ENCODE measurements at regions not wholly inside any gene's neighbourhood (a gene's known extent, or its start where the extent isn't known, plus 50 kb on each side); places are given as distances from the start of the nearest gene placed in this dataset.

DNA sequence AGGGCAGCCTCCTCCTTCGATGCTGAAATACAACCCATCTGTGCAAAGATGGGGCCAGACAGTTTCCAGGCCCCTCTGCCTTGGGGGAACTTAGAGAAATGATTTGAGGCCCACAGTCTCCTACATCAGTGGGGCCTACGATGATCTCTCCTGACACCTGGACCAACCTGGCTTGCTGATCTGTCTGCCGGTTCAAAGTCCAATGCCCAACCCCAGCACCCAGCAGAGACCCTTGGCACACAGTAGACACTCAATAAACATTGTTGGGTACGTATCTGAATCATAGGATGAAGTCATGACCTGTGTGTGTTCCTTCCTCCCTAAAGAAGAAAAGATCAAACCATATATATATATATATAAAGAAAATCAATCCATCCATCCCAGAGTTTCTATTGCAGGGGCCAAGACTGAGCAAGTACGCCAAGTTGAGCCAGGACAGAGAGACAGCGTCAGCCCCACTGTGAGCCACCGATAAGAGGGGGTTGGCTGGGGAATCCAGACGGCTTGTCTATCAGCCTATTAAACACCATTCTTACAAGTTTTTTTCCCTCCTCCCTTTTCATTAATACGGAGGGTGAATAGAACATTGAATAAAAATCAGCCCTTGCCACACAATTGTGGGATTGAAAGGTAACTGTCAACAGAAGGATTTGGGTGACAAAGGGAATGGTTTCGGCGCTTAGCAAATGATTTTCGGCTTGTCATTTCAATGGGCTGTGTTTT is 244.1 kb downstream of the MN1 start:
- no peak for DNase-seq (ENCODE audit: low read depth in 4 of 4, low spot score in 3 of 4)

DNA sequence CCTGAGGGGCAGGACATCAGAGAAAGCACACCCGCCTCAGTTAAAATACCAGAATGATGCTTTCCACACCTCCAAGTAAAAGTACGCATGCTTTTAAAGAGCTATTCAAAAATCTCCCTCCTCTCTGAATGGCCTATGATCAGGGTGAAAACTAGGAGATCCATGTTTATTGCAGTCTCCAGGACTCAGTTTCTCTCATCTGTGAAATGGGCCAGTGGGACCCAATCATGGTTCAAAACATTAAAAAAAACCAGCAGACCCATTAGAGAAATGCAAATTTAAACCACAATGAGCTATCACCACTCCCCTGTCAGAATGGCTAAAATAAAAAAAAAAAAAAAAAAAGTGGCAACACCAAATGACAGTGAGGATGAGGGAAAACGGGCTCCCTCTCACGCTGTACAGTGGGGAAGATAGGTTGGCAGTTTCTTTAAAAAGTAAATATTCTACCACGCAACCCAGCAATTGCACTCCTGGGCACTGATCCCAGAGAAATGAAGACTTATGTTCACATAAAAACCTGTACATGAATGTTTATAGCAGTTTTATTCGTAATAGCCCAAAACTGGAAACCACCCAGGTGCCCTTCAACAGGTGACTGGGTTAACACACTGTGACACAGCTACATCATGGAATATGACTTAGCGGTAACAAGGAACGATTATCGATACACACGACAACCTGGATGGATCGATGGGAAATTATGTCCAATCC is 242.7 kb downstream of the MN1 start:
- DNase-seq (ENCODE audit: low read depth in 4 of 4, low spot score in 3 of 4), result no peak

DNA sequence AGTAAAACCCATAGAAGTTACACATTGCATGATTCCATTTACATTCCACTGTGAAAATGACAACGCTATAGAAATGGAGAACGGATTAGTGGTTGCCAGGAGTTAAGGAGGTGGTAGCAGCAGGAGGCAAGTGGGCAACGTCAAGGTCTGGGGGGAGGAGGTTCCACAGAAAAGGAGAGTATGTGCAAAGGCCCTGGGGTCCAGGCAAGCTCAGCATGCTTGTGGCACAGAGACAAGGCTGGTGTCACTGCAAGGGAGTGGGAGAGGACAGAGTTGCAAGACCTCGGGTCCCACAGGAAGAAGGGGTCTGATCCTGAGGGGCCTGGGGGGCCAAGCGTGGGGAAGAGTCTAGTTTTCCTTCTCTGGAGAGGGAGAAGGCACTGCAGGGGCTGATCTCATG is 240.8 kb downstream of the MN1 start:
- DNase-seq (ENCODE audit: low read depth in 4 of 4, low spot score in 3 of 4), result no peak

DNA sequence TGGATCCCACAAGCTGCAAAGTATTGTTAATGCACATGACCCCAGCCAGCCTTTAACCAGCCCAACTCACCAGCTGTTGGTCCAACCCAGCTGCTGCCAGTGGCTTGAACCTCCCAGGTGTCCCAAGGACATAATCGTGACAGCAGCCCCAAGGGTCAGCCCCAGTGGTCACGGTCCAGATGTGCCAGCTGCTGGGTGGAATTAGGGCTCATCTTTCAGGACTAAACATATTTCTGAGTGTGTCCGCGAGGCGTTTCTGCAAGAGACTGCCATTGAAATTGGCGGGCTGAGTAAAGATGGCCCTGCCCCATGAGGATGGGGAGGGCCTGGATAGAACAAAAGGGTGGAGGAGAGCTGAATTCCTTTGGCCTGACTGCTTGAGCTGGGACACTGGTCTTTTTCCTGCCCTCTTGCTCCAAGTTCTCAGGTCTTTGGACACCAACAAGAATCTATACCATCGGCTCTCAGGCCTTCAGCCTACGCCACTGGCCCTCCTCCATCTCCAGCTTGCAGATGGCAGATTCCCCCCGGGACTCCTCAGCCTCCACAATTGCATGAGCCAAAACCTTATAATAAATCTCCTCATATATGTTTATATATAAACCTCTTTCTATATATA is 240.2 kb downstream of the MN1 start:
- DNase-seq (ENCODE audit: low read depth in 4 of 4, low spot score in 3 of 4), result no peak

DNA sequence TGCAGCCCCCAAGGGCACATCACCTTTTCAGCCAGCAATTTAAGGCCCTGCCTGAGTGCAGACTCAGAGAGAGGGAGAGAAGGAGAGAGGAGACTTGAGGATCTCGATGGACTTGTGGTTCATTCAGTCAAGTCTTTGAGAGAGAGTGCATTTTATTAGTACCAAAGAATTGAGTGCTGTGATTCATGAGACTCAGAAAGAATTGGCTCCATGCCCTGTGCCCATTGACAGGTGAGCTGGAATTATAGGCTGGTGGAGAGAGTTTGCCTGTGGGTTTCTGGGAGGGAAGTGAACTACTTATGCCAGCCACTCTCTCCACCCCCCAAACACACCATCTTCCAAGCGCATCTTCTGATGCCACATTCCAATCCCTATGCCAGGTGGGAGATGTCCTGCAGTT is 236.8 kb downstream of the MN1 start:
- no peak for DNase-seq (ENCODE audit: low read depth in 4 of 4, low spot score in 3 of 4)

DNA sequence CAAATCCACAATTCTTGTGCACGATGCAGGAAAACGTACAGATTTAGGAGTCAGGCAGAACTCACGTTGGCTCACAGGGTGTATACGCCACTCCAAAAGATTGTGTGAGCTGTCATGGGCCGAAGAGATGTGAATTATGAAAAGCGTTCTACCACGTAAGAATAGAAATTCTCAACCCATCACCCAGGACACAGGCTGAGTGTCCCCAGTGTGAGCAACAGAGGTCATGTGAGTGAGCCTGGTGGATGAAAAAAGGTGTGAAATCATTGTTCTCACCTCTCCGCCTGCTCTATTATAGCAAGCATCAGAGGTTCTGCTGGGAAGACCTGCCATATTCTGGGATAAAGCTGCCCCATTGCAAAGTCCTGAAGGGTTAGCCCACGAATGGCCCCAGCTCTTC is 235.0 kb downstream of the MN1 start:
- no peak for DNase-seq (ENCODE audit: low read depth in 4 of 4, low spot score in 3 of 4)

DNA sequence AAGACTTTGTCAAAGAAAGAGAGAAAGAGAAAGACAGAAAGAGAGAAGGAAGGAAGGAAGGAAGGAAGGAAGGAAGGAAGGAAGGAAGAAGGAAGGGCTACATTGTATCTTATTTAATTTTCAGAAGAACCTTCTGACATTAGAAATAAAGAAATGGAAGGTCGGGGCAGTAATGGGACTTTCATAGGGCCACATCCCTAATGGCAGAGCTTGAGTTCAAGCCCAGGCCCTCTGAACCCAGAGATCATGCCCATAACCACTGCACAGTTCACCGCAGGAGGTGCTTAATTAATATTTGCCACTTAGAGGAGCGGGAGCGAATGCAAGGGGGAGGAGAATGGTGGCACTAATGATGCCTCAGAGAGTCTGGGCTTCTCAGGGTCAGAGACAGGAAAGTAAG is 233.3 kb downstream of the MN1 start:
- no peak for DNase-seq (ENCODE audit: low read depth in 4 of 4, low spot score in 3 of 4)

DNA sequence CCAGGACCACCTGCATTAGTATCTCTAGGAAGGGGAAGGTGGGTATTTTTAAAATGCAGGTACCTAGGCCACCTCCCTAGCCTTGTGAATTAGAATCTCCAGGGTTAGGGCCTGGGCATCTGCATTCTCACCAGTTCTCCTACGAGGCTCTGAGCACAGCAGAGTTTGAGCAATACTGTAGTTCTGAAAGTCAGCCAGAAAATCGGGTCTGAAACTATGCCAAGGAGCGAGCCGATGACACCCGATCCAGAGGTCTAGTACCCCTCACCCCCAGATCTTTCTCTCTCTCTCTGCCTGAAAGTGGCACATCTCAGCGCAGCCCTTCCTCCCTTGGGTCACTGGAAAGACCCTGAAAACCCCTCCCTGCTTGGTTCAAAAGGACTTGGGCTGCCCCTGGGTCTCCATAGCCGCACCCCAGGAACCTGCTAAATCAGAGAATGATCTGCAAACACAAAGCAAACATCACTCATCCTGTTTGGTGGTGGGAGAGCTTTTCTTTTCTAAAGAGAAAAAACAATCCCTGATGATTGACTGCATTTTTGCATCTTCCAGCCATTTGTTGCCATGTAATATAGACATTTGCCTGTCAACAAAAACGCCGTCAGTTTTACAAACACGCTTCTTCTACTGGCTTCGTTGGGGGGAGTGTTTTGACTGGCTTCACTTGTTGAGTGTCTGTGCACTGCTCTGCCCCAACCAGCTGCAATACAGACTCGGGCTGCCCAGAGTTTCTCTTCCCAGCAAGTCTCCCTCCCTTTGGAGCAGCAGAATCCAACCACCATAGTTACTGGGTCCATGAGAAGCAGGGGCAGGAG is 229.9 kb downstream of the MN1 start:
- no peak for DNase-seq (ENCODE audit: low read depth in 4 of 4, low spot score in 3 of 4)

DNA sequence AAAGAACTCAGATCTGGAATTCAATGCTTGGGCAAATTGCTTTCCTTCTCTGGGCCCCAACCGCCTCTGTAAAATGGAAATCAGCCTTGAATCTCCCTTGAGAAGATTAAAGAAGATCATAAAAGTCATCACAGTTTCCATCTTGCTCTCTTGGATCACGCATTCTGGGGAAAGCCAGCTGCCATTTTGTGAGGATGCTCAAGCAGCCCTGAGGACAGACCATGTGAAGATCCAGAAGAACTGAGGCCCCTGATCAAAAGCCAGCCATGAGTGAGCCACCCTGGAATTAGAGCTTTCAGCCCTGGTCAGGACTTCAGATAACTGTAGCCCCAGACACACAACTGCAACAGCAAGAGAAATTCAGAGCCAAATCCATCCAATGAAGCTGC is 229.3 kb downstream of the MN1 start:
- no peak for DNase-seq (ENCODE audit: low read depth in 4 of 4, low spot score in 3 of 4)

DNA sequence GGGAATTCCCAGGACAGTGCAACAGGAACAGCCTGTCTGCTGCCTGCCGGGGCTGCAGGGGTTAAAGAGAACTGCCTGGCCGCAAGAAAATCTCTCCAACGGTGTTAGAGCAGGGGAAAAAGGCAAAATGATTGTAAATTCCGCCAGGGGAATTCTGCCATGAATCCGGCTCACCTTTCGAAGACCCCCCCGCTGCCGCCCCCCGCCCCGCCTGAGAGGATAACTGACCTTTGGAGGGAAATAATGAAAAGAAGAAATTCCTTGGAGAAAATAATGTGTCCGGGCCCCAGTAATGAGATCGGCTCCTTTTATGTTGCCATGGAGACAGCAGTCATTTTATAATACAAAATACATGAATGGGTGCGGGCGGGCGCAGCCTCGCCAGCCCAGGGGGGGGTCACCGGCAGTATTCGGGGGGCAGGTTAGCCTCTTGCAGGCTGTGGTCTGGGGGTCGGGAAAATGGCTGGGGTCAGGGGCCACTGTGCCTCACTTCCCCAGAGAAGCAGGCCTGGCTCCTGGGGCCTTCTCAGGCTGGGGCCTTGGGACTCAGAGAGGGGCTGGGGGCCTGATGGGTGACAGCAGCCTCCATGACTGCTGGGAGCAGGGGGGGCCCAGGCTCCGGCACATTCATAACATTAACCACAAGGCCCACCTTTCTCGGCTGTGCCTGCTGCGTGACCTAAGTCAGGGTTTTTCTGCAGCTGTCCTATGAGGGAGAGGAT is 228.1 kb downstream of the MN1 start:
- DNase-seq (ENCODE audit: low read depth in 4 of 4, low spot score in 3 of 4), result no peak

DNA sequence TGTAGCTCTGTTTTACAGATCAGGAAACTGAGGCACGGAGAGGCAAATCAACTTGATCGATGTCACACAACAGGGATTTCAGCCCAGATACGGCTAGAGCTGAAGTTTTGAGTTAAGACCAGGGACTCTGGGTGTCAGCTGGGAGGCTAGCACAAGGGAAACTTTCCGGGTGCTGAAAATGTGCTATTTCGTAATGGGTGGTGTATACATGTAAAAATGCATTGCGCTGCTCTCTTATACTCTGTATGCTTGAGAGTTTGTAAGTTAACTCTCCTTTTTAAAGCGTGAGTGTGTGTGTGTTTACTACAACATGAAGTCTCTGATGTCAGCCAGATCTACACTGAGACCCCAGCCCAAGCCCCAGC is 227.6 kb downstream of the MN1 start:
- DNase-seq (ENCODE audit: low read depth in 4 of 4, low spot score in 3 of 4), result no peak

DNA sequence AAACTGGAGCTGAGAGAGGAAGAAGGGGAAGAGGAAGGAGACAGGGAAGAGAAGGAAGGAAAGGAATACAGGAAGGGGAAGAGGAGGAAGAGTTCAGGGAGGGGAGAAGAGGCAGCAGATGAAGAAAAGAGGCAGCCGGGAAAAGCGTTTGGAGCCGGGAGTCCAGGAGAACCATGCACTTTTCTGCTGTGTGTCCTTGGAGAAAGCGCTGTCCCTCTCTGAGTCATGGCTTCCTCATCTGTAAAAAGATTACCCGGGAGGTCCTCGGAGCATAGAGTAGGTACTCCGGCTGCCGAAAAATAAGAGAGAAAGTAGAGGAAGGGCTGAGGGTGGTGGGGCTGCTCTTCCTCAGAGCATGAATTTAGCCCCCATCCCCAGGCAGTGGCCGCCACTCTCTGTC is 226.9 kb downstream of the MN1 start:
- no peak for DNase-seq (ENCODE audit: low read depth in 4 of 4, low spot score in 3 of 4)

DNA sequence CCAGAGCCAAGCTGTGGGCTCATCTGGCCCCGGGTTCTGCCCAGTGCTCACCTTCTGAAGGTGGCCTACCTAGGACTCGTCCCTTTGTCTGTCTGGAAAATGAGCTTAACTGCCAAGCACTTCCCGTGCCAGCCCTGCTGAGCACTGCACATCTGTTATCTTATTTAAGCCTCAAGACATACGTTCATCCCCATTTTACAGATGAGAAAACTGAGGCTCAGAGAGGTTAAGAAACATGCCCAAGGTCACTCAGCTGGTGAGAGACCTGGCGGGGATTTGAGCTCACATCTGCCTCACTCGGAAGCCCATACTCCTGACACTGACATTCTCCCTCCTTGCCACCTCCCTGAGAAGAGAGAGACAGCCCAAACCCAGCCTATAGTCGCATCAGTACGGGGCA is 226.2 kb downstream of the MN1 start:
- no peak for DNase-seq (ENCODE audit: low read depth in 4 of 4, low spot score in 3 of 4)

DNA sequence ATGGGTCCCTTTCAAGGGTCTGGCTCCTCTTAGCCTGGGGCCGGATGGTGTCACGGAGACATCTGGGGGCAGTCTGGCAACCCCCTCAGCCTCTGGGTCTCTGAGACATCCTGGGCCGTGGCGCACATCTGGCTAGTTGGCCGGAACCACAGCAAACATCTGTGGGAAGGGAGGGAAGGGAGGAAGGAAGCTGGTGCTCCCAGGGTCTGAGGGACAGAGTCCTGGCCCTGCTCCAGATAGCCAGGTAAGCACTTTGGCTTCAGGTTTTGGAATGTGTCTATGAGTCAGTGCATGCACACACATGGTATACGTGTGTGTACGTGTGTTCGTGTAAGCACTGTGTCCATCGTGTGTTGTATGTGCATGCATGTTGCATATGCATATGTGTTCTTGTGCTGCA is 225.1 kb downstream of the MN1 start:
- DNase-seq (ENCODE audit: low read depth in 4 of 4, low spot score in 3 of 4), result no peak

DNA sequence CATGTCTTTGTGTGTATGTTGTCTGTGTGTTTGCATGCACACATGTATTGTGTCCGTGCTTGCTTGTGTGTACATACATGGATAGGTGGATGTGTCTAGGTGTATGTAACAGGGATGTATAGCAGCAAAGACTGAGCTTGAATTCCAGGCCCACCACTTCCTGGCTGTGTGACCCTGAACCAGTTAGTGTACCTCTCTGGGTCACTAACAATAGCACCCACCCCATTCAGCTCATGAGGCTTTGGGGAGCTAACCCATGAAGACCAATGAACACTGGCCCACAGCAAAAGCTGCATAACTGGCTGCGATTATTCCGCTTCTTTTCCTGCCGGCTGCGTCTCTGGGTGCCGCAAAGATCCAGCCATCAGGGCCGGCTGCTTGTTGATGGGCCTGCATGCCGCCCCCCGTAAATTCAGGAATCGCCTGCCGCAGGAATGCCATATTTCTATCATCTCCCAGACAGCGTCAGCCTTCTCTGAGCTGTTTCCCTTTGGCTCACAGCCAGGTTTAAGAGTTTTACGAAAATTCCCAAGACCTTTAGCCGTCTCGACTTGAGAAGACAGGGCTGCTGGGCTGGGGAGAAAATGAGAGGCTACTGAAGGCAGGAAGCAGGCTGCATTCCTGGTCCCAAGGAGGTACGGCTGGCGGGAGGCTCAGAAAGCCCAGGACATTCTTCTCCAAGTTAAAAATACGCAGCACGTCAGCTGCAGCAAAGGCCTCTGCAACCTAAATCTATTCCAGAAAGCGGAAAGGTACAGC is 224.6 kb downstream of the MN1 start:
- DNase-seq (ENCODE audit: low read depth in 4 of 4, low spot score in 3 of 4), result peak; percentile 69 to 73 (median 70)

DNA sequence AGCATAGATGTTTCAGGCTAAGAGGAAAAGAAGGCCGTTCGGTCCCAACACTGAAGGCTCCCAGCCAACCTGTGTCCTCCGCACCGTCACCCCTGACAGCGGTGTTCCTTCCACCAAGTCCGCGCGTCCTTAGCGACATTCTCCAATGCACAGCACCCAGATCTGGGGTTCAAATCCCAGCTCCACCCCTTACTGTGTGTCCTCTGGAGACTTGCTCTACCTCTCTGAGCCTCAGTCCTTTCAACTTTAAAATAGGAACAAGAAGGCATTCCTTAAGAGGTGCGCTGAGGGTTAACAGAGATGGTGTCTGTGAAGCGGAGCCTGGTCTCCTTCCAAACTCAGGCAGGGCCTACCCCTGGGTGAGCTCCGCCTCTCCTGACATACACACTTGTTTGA is 224.0 kb downstream of the MN1 start:
- DNase-seq (ENCODE audit: low read depth in 4 of 4, low spot score in 3 of 4), result no peak

DNA sequence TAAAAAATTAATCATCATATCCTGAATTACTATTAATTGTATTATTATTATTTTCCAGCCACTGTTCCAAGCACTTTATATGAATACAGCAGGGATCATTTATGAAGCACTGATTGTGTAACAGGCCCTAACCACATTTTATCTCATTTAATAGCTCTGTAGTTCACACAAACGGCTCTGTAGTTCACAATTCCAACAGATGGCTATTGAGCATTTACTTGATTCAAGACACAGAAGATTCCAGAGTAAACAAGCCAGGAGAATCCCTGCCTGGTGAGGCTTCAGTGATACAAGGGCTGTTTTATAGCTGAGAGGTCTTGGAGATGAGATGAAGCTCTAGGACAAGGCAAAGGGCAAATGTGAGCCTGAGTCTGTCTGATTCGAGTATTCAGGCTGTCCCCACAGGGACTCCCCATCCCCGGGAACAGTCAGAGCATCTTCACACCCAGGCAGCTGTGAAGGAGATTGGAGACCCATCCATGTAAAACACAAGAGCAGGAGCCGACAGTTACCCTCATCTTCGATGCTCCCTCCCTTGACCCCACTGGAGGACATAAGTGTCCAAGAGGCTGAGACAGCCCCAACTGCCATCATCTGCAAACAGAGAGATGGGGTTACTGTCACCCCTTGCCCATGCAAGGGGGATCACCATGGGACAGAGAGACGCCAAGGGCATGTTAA is 222.5 kb downstream of the MN1 start:
- no peak for DNase-seq (ENCODE audit: low read depth in 4 of 4, low spot score in 3 of 4)

DNA sequence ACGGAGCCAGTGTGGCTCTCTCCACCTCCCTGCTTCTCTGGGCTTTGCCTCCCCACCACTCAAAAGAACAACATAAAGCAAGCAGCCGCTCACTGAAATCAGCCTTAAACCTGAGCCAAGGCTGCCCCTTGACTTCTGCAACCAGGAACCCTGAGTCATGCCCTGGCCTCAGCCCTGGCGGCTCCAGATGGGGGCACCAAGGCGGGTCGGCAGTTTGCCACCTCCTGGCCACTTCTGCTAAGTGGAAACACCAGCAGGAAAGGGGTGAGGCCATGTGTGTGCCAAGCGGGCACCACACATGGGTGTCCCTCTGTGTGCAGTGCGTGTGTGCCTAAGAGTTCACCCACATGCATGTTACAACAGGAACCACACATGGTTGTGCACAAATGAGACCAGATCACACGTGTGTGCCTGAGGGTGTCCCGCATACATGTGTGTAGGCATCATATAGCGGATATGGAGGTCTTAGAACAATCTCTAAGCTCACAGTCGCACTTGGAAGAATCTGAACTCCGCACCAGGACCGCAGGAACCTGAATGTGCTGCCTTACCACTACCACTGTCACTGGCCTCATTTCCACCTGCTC is 221.2 kb downstream of the MN1 start:
- no peak for DNase-seq (ENCODE audit: low read depth in 4 of 4, low spot score in 3 of 4)

DNA sequence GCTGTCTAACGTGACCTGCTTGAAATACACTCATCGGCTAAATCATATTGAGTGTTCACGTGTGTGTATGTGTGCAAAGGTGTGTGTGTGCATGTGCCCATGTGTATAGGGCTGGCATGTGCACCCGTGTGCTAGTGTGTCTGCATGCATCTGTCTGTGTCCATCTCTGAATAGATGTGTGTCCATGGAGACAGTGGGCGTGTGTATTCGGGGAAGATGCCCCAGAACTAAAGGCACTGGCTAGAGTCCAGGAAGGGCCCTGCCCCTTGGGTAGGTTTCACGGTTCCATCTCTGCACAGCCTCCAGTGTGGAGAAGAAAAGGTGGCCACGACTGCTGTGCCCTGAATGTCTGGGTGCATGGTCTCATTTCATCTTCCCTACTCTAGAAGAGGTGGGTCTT is 220.3 kb downstream of the MN1 start:
- DNase-seq (ENCODE audit: low read depth in 4 of 4, low spot score in 3 of 4), result no peak

All from left renal pelvis (tissue), 4 donors.